ENCODE measurements at regions not wholly inside any gene's neighbourhood (a gene's known extent, or its start where the extent isn't known, plus 50 kb on each side); places are given as distances from the start of the nearest gene placed in this dataset.

GRCh38 chr1:87227651-87228050, 101.0 kb upstream of the LMO4 start:
- WGBS (ENCODE audit: insufficient coverage) = 93% methylated on average over 2 of the region's 3 CpGs
- peaks cover 8 to 10% of the 10 kb centered on the region in 2 donors for H3K4me1 ChIP-seq (ENCODE audit: control insufficient read depth in 2 of 2, insufficient read depth in 2 of 2, low read length in 2 of 2)
- TF ChIP-seq EZH2 (IDR thresholded peaks at IDR 0.05; ENCODE audit: borderline replicate concordance, insufficient read depth, low read depth, low read length, poor library complexity, severe bottlenecking) = no peak
- TF ChIP-seq CTCF (IDR thresholded peaks at IDR 0.05) = no peak
- no peaks in the 10 kb centered on the region for H3K36me3 ChIP-seq (replicated peaks in 1 of 2; ENCODE audit: control extremely low read depth in 1 of 2, control insufficient read depth in 1 of 2, extremely low read depth in 1 of 2, insufficient read depth in 2 of 2, low read length in 1 of 2)
- H3K79me2 ChIP-seq (ENCODE audit: control insufficient read depth, insufficient read depth, low read length) = no peaks in the 10 kb centered on the region
- H3K27me3 ChIP-seq (replicated peaks in 1 of 4; ENCODE audit: control extremely low read depth in 1 of 4, control insufficient read depth in 3 of 4, insufficient read depth in 4 of 4, low read length in 3 of 4) = no peaks in the 10 kb centered on the region
- H3K27ac ChIP-seq (ENCODE audit: low read length in 2 of 2) = no peak overlapping the region
- H3K9ac ChIP-seq (ENCODE audit: low read length) = no peak overlapping the region
- no peaks in the 10 kb centered on the region for H3K9me3 ChIP-seq (ENCODE audit: control extremely low read depth in 1 of 3, control insufficient read depth in 2 of 3, insufficient read depth in 1 of 3, low read length in 2 of 3)
- H3K4me3 ChIP-seq (ENCODE audit: control extremely low read depth in 1 of 5, extremely low read depth in 1 of 5, insufficient read depth in 1 of 5, low read depth in 2 of 5, low read length in 4 of 5) = no peak overlapping the region
- no peak overlapping the region for H3K27ac Mint-ChIP-seq
- peaks cover 7% of the 10 kb centered on the region for H3K4me1 Mint-ChIP-seq
- intact Hi-C loops (cut with micrococcal nuclease) = no loop called here
- POLR2A ChIA-PET = no interaction called here
- ATAC-seq (ENCODE audit: low read depth) (no peak), DNase-seq (no peak)
- CTCF ChIA-PET = no interaction called here
- H4K20me1 ChIP-seq (ENCODE audit: control insufficient read depth, insufficient read depth, low read length, poor library complexity, severe bottlenecking) = no peaks in the 10 kb centered on the region
- H3K4me2 ChIP-seq (replicated peaks; ENCODE audit: low read depth, low read length, poor library complexity, severe bottlenecking) = no peak overlapping the region
- no peaks in the 10 kb centered on the region for H3K9me3 Mint-ChIP-seq (ENCODE audit: insufficient read depth)
- H2AFZ ChIP-seq (ENCODE audit: insufficient read depth, low read depth, low read length, poor library complexity, severe bottlenecking) = no peak overlapping the region
- H3K27me3 Mint-ChIP-seq = no peaks in the 10 kb centered on the region
- H3K4me3 Mint-ChIP-seq = no peak overlapping the region

- Mint-ChIP-seq H3K9me3 (ENCODE audit: insufficient read depth) (no peaks in the 10 kb centered on the region), H3K4me3 (no peak overlapping the region), H3K27ac (no peak overlapping the region), H3K27me3 (peaks cover 5% of the 10 kb centered on the region), H3K4me1 (peaks cover 7% of the 10 kb centered on the region)
- 100% methylated on average over 1 of the region's 2 CpGs for WGBS (ENCODE audit: insufficient coverage)
- H4K20me1 ChIP-seq (ENCODE audit: control insufficient read depth, insufficient read depth, low read length, poor library complexity, severe bottlenecking) = no peaks in the 10 kb centered on the region
- TF ChIP-seq CTCF (IDR thresholded peaks at IDR 0.05) (no peak), EZH2 (IDR thresholded peaks at IDR 0.05; ENCODE audit: borderline replicate concordance, insufficient read depth, low read depth, low read length, poor library complexity, severe bottlenecking) (no peak)
- no peaks in the 10 kb centered on the region for H3K36me3 ChIP-seq (replicated peaks in 1 of 2; ENCODE audit: control extremely low read depth in 1 of 2, control insufficient read depth in 1 of 2, extremely low read depth in 1 of 2, insufficient read depth in 2 of 2, low read length in 1 of 2)
- DNase-seq (no peak), ATAC-seq (ENCODE audit: low read depth) (no peak)
- H3K4me3 ChIP-seq (ENCODE audit: control extremely low read depth in 1 of 5, extremely low read depth in 1 of 5, insufficient read depth in 1 of 5, low read depth in 2 of 5, low read length in 4 of 5) = no peak overlapping the region
- no peak overlapping the region for H3K27ac ChIP-seq (ENCODE audit: low read length in 2 of 2)
- ChIA-PET CTCF (no interaction called here), POLR2A (no interaction called here)
- no peaks in the 10 kb centered on the region for H3K27me3 ChIP-seq (replicated peaks in 1 of 4; ENCODE audit: control extremely low read depth in 1 of 4, control insufficient read depth in 3 of 4, insufficient read depth in 4 of 4, low read length in 3 of 4)
- H3K9ac ChIP-seq (ENCODE audit: low read length) = no peak overlapping the region
- intact Hi-C loops (cut with micrococcal nuclease) = no loop called here
- H3K9me3 ChIP-seq (ENCODE audit: control extremely low read depth in 1 of 3, control insufficient read depth in 2 of 3, insufficient read depth in 1 of 3, low read length in 2 of 3) = no peaks in the 10 kb centered on the region
- H3K4me2 ChIP-seq (replicated peaks; ENCODE audit: low read depth, low read length, poor library complexity, severe bottlenecking) = no peak overlapping the region
- H3K79me2 ChIP-seq (ENCODE audit: control insufficient read depth, insufficient read depth, low read length) = no peaks in the 10 kb centered on the region
- no peak overlapping the region for H2AFZ ChIP-seq (ENCODE audit: insufficient read depth, low read depth, low read length, poor library complexity, severe bottlenecking)
- peaks cover 8 to 13% of the 10 kb centered on the region in 2 donors for H3K4me1 ChIP-seq (ENCODE audit: control insufficient read depth in 2 of 2, insufficient read depth in 2 of 2, low read length in 2 of 2)
These were observed 98.2 kb upstream of the LMO4 start for GRCh38 chr1:87230501-87230900.
